GM23338 (cell line): ENCODE measurements at regions not wholly inside any gene's neighbourhood (a gene's known extent, or its start where the extent isn't known, plus 50 kb on each side); places are given as distances from the start of the nearest gene placed in this dataset.

Experiments used
- ATAC-seq: fragments of 200-7000 bp; cut with Tn5 transposase; 3 replicates; pipeline ENCODE4 v1.9.1; 2020
- DNase-seq: peaks from one replicate; pipeline ENCODE4 v3.0.0-alpha.2; 2015; ENCODE audit warnings: low spot score
- H2AFZ ChIP-seq: fragments of 200-600 bp; sonication (generic); 2 replicates; pipeline ENCODE4 v1.8.0; 2016; ENCODE audit warnings: antibody characterized with exemption, mild to moderate bottlenecking, moderate library complexity
- H3F3A ChIP-seq: fragments of 200-600 bp; sonication (generic); replicated peaks from 2 replicates; pipeline ENCODE4 v1.8.0; 2017; ENCODE audit warnings: antibody characterized with exemption, mixed run types, low read depth
- H3K27ac ChIP-seq: fragments of 200-600 bp; sonication (generic); 2 replicates; pipeline ENCODE4 v1.6.1; 2016; ENCODE audit warnings: low read depth
- H3K27me3 ChIP-seq: fragments of 200-600 bp; sonication (generic); 2 replicates; pipeline ENCODE4 v1.8.0; 2016; ENCODE audit warnings: mild to moderate bottlenecking, mixed run types, moderate library complexity; ENCODE audit not compliant: insufficient read depth
- H3K36me3 ChIP-seq: fragments of 200-600 bp; sonication (generic); 2 replicates; pipeline ENCODE4 v1.8.0; 2016; ENCODE audit warnings: mild to moderate bottlenecking; ENCODE audit not compliant: insufficient read depth
- H3K4me1 ChIP-seq: fragments of 200-600 bp; sonication (generic); 2 replicates; pipeline ENCODE4 v1.8.0; 2016; ENCODE audit warnings: mild to moderate bottlenecking, moderate library complexity; ENCODE audit not compliant: insufficient read depth
- H3K4me2 ChIP-seq: fragments of 200-600 bp; sonication (generic); 2 replicates; pipeline ENCODE4 v1.7.1; 2017; ENCODE audit warnings: mixed run types
- H3K4me3 ChIP-seq: fragments of 200-600 bp; sonication (generic); 2 replicates; pipeline ENCODE4 v1.6.1; 2016; ENCODE audit warnings: mixed run types
- H3K79me2 ChIP-seq: fragments of 200-600 bp; sonication (generic); replicated peaks from 2 replicates; pipeline ENCODE4 v1.8.0; 2017; ENCODE audit warnings: mild to moderate bottlenecking; ENCODE audit not compliant: insufficient read depth
- H3K9me2 ChIP-seq: fragments of 200-600 bp; sonication (generic); 2 replicates; pipeline ENCODE4 v1.8.0; 2017; ENCODE audit not compliant: insufficient read depth
- H4K20me1 ChIP-seq: fragments of 200-600 bp; sonication (generic); replicated peaks from 2 replicates; pipeline ENCODE4 v1.8.0; 2017; ENCODE audit warnings: mild to moderate bottlenecking; ENCODE audit not compliant: insufficient read depth
- H3K27ac Mint-ChIP-seq: 2 replicates; pipeline ENCODE4 v1.8.0; 2020; ENCODE audit warnings: inconsistent platforms, mild to moderate bottlenecking, moderate library complexity, mixed read lengths
- H3K27me3 Mint-ChIP-seq: 3 replicates; pipeline ENCODE4 v1.8.0; 2022; ENCODE audit warnings: low read depth, mild to moderate bottlenecking, moderate library complexity, mixed read lengths, inconsistent platforms; ENCODE audit not compliant: insufficient read depth, poor library complexity
- H3K36me3 Mint-ChIP-seq: 3 replicates; pipeline ENCODE4 v1.8.0; 2021; ENCODE audit warnings: low read depth, mild to moderate bottlenecking, inconsistent platforms, moderate library complexity, mixed read lengths
- H3K4me1 Mint-ChIP-seq: 3 replicates; pipeline ENCODE4 v1.8.0; 2020; ENCODE audit warnings: mild to moderate bottlenecking, inconsistent platforms, mixed read lengths
- H3K4me3 Mint-ChIP-seq: 3 replicates; pipeline ENCODE4 v1.8.0; 2021; ENCODE audit warnings: moderate library complexity, mild to moderate bottlenecking, inconsistent platforms, mixed read lengths
- H3K9me3 Mint-ChIP-seq: 3 replicates; pipeline ENCODE4 v1.8.0; 2020; ENCODE audit warnings: moderate library complexity, mild to moderate bottlenecking, inconsistent platforms, mixed read lengths
- CREB1 ChIP-seq: fragments of 250-450 bp; sonication (Bioruptor Pico); IDR thresholded peaks from 2 replicates; pipeline ENCODE4 v1.5.0; 2020; ENCODE audit warnings: low read depth, mild to moderate bottlenecking, moderate library complexity
- CTCF ChIP-seq, 2 experiments: fragments of 200-600 bp in 1 of 2; sonication (generic) in 1 of 2; conservative IDR thresholded peaks; 2 replicates each; pipeline versions ENCODE4 v1.5.1 to v1.6.1; 2016 to 2017; ENCODE audit warnings: antibody characterized with exemption in 2 of 2, low read depth in 2 of 2, mild to moderate bottlenecking in 2 of 2, moderate library complexity in 1 of 2
- ETS1 ChIP-seq: IDR thresholded peaks from 2 replicates; pipeline ENCODE4 v1.6.1; 2016; ENCODE audit warnings: antibody characterized with exemption
- EZH2 ChIP-seq: fragments of 200-600 bp; sonication (generic); IDR thresholded peaks from one replicate; pipeline ENCODE4 v1.8.0; 2017; ENCODE audit warnings: antibody characterized with exemption, mild to moderate bottlenecking, low read depth; ENCODE audit not compliant: unreplicated experiment
- EZH2phosphoT487 ChIP-seq: fragments of 200-600 bp; sonication (generic); IDR thresholded peaks from one replicate; pipeline ENCODE4 v1.8.1; 2018; ENCODE audit warnings: antibody characterized with exemption; ENCODE audit not compliant: unreplicated experiment
- JUNB ChIP-seq: IDR thresholded peaks from one replicate; pipeline ENCODE4 v1.6.1; 2016; ENCODE audit warnings: antibody characterized with exemption; ENCODE audit not compliant: unreplicated experiment
- NANOG ChIP-seq: IDR thresholded peaks from 2 replicates; pipeline ENCODE4 v1.6.1; 2016; ENCODE audit warnings: antibody characterized with exemption, borderline replicate concordance
- POLR2AphosphoS5 ChIP-seq: IDR thresholded peaks from 2 replicates; pipeline ENCODE4 v1.6.1; 2016; ENCODE audit warnings: antibody characterized with exemption, low read depth
- REST ChIP-seq: IDR thresholded peaks from one replicate; pipeline ENCODE4 v1.6.1; 2018; ENCODE audit warnings: antibody characterized with exemption; ENCODE audit not compliant: unreplicated experiment
- STAT1 ChIP-seq: IDR thresholded peaks from one replicate; pipeline ENCODE4 v1.6.1; 2016; ENCODE audit warnings: antibody characterized with exemption; ENCODE audit not compliant: unreplicated experiment
- ZNF114 ChIP-seq: fragments of 250-450 bp; sonication (Bioruptor Pico); IDR thresholded peaks from 2 replicates; pipeline ENCODE4 v1.5.0; 2020; ENCODE audit warnings: mild to moderate bottlenecking, moderate library complexity
- ZNF331 ChIP-seq: fragments of 250-450 bp; sonication (Bioruptor Pico); IDR thresholded peaks from 2 replicates; pipeline ENCODE4 v1.5.0; 2020; ENCODE audit warnings: low read depth, mild to moderate bottlenecking, moderate library complexity
- ZNF462 ChIP-seq: fragments of 250-450 bp; sonication (Bioruptor Pico); IDR thresholded peaks from 2 replicates; pipeline ENCODE4 v1.5.0; 2020; ENCODE audit warnings: mild to moderate bottlenecking, moderate library complexity

- Histone ChIP-seq H3K27ac (no peak overlapping the region), H3K4me3 (no peak overlapping the region), H3K4me2 (no peak overlapping the region), H3K79me2 (no peaks in the 10 kb centered on the region), H2AFZ (no peak overlapping the region), H3K27me3 (no peaks in the 10 kb centered on the region), H4K20me1 (no peaks in the 10 kb centered on the region), H3K4me1 (peaks cover 16% of the 10 kb centered on the region), H3K9me2 (peaks cover 16% of the 10 kb centered on the region; the same call in 1 of the 2 replicates), H3K36me3 (no peaks in the 10 kb centered on the region), H3F3A (no peaks in the 10 kb centered on the region)
- no peak overlapping the region for H3K4me3 Mint-ChIP-seq
- H3K36me3 Mint-ChIP-seq, result no peaks in the 10 kb centered on the region
- H3K27ac Mint-ChIP-seq, result no peak overlapping the region
- peaks cover 21% of the 10 kb centered on the region for H3K4me1 Mint-ChIP-seq
- no peak for DNase-seq
- H3K27me3 Mint-ChIP-seq, result no peaks in the 10 kb centered on the region
- H3K9me3 Mint-ChIP-seq, result no peaks in the 10 kb centered on the region
- TF ChIP-seq ZNF462 (CRISPR knock-in tag) (no peak), JUNB (no peak), CREB1 (no peak), ZNF331 (CRISPR knock-in tag) (no peak), NANOG (no peak), EZH2 (no peak), EZH2phosphoT487 (no peak), POLR2AphosphoS5 (no peak), STAT1 (no peak), ETS1 (no peak), REST (no peak), ZNF114 (CRISPR knock-in tag) (no peak), CTCF (conservative IDR thresholded peaks at IDR 0.05; ENCODE audit: low read depth in 2 of 2) (no peak)
- no peak for ATAC-seq
These were observed 887.9 kb upstream of the TENM4 start for GRCh38 chr11:80328774-80329173.
